Adrenal gland (tissue), 5 donors: ENCODE measurements at regions not wholly inside any gene's neighbourhood (a gene's known extent, or its start where the extent isn't known, plus 50 kb on each side); places are given as distances from the start of the nearest gene placed in this dataset.

Source experiments
- POLR2A ChIP-seq, 2 donors: fragments of 450-650 bp; IDR thresholded peaks; one replicate each; pipeline ENCODE4 v1.6.1; 2017; ENCODE audit warnings: antibody characterized with exemption in 2 of 2, mild to moderate bottlenecking in 2 of 2, moderate library complexity in 1 of 2
- TF ChIP-seq, protein P1 (sequence below), 6 experiments: fragments of 450-650 bp in 4 of 6; fragments of 200-600 bp in 2 of 6; sonication (generic) in 1 of 6; IDR thresholded peaks; 1 replicate in 5 of 6; 2 replicates in 1 of 6; pipeline versions ENCODE4 v1.5.1 to v1.8.0; 2016 to 2021; ENCODE audit warnings: antibody characterized with exemption in 6 of 6, mild to moderate bottlenecking in 2 of 6, moderate library complexity in 1 of 6
- donor health status: DM: no; HTN: no; CAD: no.

DNA sequence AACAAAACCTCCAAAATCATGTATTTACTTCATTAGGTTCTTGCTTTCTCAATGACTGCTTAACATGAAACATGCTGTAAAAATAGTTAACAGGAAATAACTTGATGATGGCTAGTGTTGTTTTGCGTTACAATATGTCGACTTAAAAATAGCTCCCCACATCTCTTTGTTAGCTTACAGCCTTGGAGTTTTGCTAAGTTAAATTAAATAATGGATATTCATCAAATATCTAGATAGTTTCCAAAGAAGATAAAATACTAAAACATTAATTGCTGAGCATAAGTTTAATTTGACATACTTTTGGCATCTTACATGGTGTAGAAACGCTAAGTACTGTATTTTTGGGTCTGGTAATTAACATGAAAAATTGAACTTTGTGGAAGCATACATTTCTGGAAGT, 500.6 kb upstream of the NOVA1 start:
- TF ChIP-seq POLR2A (IDR thresholded peaks at IDR 0.05), result no peak
- TF ChIP-seq, protein P1, sequence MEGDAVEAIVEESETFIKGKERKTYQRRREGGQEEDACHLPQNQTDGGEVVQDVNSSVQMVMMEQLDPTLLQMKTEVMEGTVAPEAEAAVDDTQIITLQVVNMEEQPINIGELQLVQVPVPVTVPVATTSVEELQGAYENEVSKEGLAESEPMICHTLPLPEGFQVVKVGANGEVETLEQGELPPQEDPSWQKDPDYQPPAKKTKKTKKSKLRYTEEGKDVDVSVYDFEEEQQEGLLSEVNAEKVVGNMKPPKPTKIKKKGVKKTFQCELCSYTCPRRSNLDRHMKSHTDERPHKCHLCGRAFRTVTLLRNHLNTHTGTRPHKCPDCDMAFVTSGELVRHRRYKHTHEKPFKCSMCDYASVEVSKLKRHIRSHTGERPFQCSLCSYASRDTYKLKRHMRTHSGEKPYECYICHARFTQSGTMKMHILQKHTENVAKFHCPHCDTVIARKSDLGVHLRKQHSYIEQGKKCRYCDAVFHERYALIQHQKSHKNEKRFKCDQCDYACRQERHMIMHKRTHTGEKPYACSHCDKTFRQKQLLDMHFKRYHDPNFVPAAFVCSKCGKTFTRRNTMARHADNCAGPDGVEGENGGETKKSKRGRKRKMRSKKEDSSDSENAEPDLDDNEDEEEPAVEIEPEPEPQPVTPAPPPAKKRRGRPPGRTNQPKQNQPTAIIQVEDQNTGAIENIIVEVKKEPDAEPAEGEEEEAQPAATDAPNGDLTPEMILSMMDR (IDR thresholded peaks at IDR 0.05), result no peak
